A549 (cell line): ENCODE measurements at regions not wholly inside any gene's neighbourhood (a gene's known extent, or its start where the extent isn't known, plus 50 kb on each side); places are given as distances from the start of the nearest gene placed in this dataset.

Source experiments
- CTCF ChIP-seq: fragments of >200 bp; sonication (Bioruptor Twin); formaldehyde crosslinking; IDR thresholded peaks from 3 replicates; pipeline ENCODE4 v1.5.1; 2016
- EP300 ChIP-seq, 2 experiments: fragments of >200 bp; sonication (Bioruptor Twin); formaldehyde crosslinking; IDR thresholded peaks; 2 replicates in 1 of 2; 3 replicates in 1 of 2; pipeline ENCODE4 v1.6.1; 2016 to 2017
- MAFK ChIP-seq: fragments of 450-650 bp; IDR thresholded peaks from 2 replicates; pipeline ENCODE4 v1.6.1; 2014; ENCODE audit not compliant: partially characterized antibody
- REST ChIP-seq: fragments of 200-600 bp; sonication (generic); IDR thresholded peaks from 2 replicates; pipeline ENCODE4 v1.6.1; 2016; ENCODE audit warnings: antibody characterized with exemption, mild to moderate bottlenecking, moderate library complexity

- TF ChIP-seq MAFK (no peak), CTCF (no peak), EP300 (IDR thresholded peaks at IDR 0.05) (no peak), REST (no peak)
These were observed 414.7 kb upstream of the PROX1 start for GRCh38 chr1:213572912-213573647.
